ENCODE measurements at regions not wholly inside any gene's neighbourhood (a gene's known extent, or its start where the extent isn't known, plus 50 kb on each side); places are given as distances from the start of the nearest gene placed in this dataset.

GRCh38 chr13:86082121-86082520 lies 282.9 kb upstream of the SLITRK6 start:
- no peaks in the 10 kb centered on the region for H3K4me1 ChIP-seq (ENCODE audit: control insufficient read depth, low read length)
- H3F3A ChIP-seq (ENCODE audit: control insufficient read depth, insufficient read depth): no peaks in the 10 kb centered on the region
- H3K4me2 ChIP-seq (ENCODE audit: low read length): no peak overlapping the region
- H3K79me2 ChIP-seq (ENCODE audit: control insufficient read depth, low read length): no peaks in the 10 kb centered on the region
- H3K27me3 ChIP-seq (ENCODE audit: control insufficient read depth, low read length): no peaks in the 10 kb centered on the region
- H3K9me2 ChIP-seq (replicated peaks; ENCODE audit: control insufficient read depth, low read length): no peaks in the 10 kb centered on the region
- TF ChIP-seq EZH2phosphoT487 (IDR thresholded peaks at IDR 0.05; ENCODE audit: borderline replicate concordance, low read length): no peak
- no peak for TF ChIP-seq CTCF (IDR thresholded peaks at IDR 0.05; ENCODE audit: low read depth, low read length, poor library complexity, severe bottlenecking)
- no peaks in the 10 kb centered on the region for H3K36me3 ChIP-seq (ENCODE audit: control insufficient read depth, low read length)
- no peaks in the 10 kb centered on the region for H3K9me3 ChIP-seq (ENCODE audit: control insufficient read depth, insufficient read depth, low read length)
- no peak overlapping the region for H3K4me3 ChIP-seq (ENCODE audit: low read length)
- H4K20me1 ChIP-seq (ENCODE audit: control insufficient read depth, insufficient read depth, low read depth, low read length): no peaks in the 10 kb centered on the region
- H3K27ac ChIP-seq (ENCODE audit: low read depth, low read length): no peak overlapping the region

GRCh38 chr13:86080340-86080995 lies 281.2 kb upstream of the SLITRK6 start:
- H3K79me2 ChIP-seq (ENCODE audit: control insufficient read depth, low read length): no peaks in the 10 kb centered on the region
- no peaks in the 10 kb centered on the region for H3K27me3 ChIP-seq (ENCODE audit: control insufficient read depth, low read length)
- TF ChIP-seq CTCF (IDR thresholded peaks at IDR 0.05; ENCODE audit: low read depth, low read length, poor library complexity, severe bottlenecking): no peak
- TF ChIP-seq EZH2phosphoT487 (IDR thresholded peaks at IDR 0.05; ENCODE audit: borderline replicate concordance, low read length): no peak
- no peaks in the 10 kb centered on the region for H3K36me3 ChIP-seq (ENCODE audit: control insufficient read depth, low read length)
- H3K27ac ChIP-seq (ENCODE audit: low read depth, low read length): no peak overlapping the region
- no peak overlapping the region for H3K4me2 ChIP-seq (ENCODE audit: low read length)
- no peaks in the 10 kb centered on the region for H3K9me2 ChIP-seq (replicated peaks; ENCODE audit: control insufficient read depth, low read length)
- no peaks in the 10 kb centered on the region for H3F3A ChIP-seq (ENCODE audit: control insufficient read depth, insufficient read depth)
- no peak overlapping the region for H3K4me3 ChIP-seq (ENCODE audit: low read length)
- no peaks in the 10 kb centered on the region for H3K9me3 ChIP-seq (ENCODE audit: control insufficient read depth, insufficient read depth, low read length)
- no peaks in the 10 kb centered on the region for H4K20me1 ChIP-seq (ENCODE audit: control insufficient read depth, insufficient read depth, low read depth, low read length)
- no peaks in the 10 kb centered on the region for H3K4me1 ChIP-seq (ENCODE audit: control insufficient read depth, low read length)

GRCh38 chr13:86066611-86067365 lies 267.6 kb upstream of the SLITRK6 start:
- TF ChIP-seq EZH2phosphoT487 (IDR thresholded peaks at IDR 0.05; ENCODE audit: borderline replicate concordance, low read length) (no peak), CTCF (IDR thresholded peaks at IDR 0.05; ENCODE audit: low read depth, low read length, poor library complexity, severe bottlenecking) (no peak)
- H4K20me1 ChIP-seq (ENCODE audit: control insufficient read depth, insufficient read depth, low read depth, low read length): no peaks in the 10 kb centered on the region
- H3K79me2 ChIP-seq (ENCODE audit: control insufficient read depth, low read length): no peaks in the 10 kb centered on the region
- no peaks in the 10 kb centered on the region for H3K9me2 ChIP-seq (replicated peaks; ENCODE audit: control insufficient read depth, low read length)
- no peak overlapping the region for H3K4me3 ChIP-seq (ENCODE audit: low read length)
- no peaks in the 10 kb centered on the region for H3F3A ChIP-seq (ENCODE audit: control insufficient read depth, insufficient read depth)
- no peaks in the 10 kb centered on the region for H3K36me3 ChIP-seq (ENCODE audit: control insufficient read depth, low read length)
- no peak overlapping the region for H3K27ac ChIP-seq (ENCODE audit: low read depth, low read length)
- no peaks in the 10 kb centered on the region for H3K27me3 ChIP-seq (ENCODE audit: control insufficient read depth, low read length)
- no peaks in the 10 kb centered on the region for H3K9me3 ChIP-seq (ENCODE audit: control insufficient read depth, insufficient read depth, low read length)
- no peak overlapping the region for H3K4me2 ChIP-seq (ENCODE audit: low read length)
- no peaks in the 10 kb centered on the region for H3K4me1 ChIP-seq (ENCODE audit: control insufficient read depth, low read length)

All from DOHH2 (cell line).